A673 (cell line): ENCODE measurements at regions not wholly inside any gene's neighbourhood (a gene's known extent, or its start where the extent isn't known, plus 50 kb on each side); places are given as distances from the start of the nearest gene placed in this dataset.

Source experiments
- EZH2 ChIP-seq: fragments of 200-600 bp; sonication (generic); IDR thresholded peaks from 2 replicates; pipeline ENCODE4 v1.6.1; 2017; ENCODE audit warnings: borderline replicate concordance, low read depth, mild to moderate bottlenecking, mixed read lengths, antibody characterized with exemption, low read length; ENCODE audit not compliant: poor library complexity, severe bottlenecking
- TF ChIP-seq, protein P1 (sequence below): fragments of 300-800, 200-600 bp; sonication (generic); conservative IDR thresholded peaks from 2 replicates; pipeline ENCODE4 v1.5.1; 2017; ENCODE audit warnings: low read depth, mild to moderate bottlenecking, antibody characterized with exemption, low read length, moderate library complexity, mixed read lengths

DNA sequence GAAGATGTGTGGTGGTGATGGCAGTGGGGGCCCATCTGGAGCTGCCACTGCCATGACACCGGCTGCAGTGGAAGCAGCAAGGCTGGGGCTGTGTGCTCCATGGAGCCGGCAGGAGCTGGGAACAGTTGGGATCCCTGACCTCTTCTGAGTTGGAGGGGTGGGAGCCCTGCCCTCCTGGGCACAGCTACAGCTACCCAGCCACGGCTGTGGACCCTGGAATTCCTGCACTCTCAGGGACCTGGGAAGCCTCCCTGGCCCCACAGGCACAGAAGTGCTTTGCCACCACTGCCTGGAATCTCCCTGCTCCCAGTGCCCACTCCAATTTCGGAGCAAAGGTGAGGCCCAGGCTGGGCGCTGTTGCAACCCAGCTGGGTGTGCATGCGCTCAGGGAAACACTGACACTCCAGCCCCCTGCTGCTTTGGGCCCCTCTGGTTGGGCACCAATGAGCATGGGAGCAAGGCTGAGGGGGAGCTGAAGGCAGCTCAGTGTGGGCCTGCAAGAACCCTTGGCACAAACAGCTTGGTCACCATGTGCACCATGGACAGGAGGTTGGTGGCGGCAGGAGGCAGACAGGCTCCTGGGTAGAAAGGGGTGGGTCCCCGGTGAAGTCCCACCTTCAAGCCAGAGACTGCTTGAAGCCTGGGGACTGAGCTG is 817.6 kb downstream of the KCNT2 start:
- TF ChIP-seq, protein P1, sequence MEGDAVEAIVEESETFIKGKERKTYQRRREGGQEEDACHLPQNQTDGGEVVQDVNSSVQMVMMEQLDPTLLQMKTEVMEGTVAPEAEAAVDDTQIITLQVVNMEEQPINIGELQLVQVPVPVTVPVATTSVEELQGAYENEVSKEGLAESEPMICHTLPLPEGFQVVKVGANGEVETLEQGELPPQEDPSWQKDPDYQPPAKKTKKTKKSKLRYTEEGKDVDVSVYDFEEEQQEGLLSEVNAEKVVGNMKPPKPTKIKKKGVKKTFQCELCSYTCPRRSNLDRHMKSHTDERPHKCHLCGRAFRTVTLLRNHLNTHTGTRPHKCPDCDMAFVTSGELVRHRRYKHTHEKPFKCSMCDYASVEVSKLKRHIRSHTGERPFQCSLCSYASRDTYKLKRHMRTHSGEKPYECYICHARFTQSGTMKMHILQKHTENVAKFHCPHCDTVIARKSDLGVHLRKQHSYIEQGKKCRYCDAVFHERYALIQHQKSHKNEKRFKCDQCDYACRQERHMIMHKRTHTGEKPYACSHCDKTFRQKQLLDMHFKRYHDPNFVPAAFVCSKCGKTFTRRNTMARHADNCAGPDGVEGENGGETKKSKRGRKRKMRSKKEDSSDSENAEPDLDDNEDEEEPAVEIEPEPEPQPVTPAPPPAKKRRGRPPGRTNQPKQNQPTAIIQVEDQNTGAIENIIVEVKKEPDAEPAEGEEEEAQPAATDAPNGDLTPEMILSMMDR: no peak
- no peak for TF ChIP-seq EZH2
